AG04449 (cell line): ENCODE measurements at regions not wholly inside any gene's neighbourhood (a gene's known extent, or its start where the extent isn't known, plus 50 kb on each side); places are given as distances from the start of the nearest gene placed in this dataset.

ENCODE experiments used
- CTCF ChIA-PET: fragments of 350-600 bp; formaldehyde crosslinking; extraction: SDS; loops from one replicate; lab custom pipeline; 2021; ENCODE audit warnings: antibody characterized with exemption; lab: Yijun Ruan, JAX
- POLR2A ChIA-PET: fragments of 400-600, 350-600 bp; formaldehyde crosslinking; extraction: SDS; loops from one replicate; lab custom pipeline; 2020; ENCODE audit warnings: antibody characterized with exemption, inconsistent platforms; lab: Yijun Ruan, JAX
- DNase-seq: peaks from one replicate; pipeline ENCODE4 v3.0.0-alpha.2; 2010; ENCODE audit warnings: low read depth, low spot score
- H3K4me3 ChIP-seq: 2 replicates; pipeline ENCODE4 v1.5.1; 2011; ENCODE audit warnings: low read depth, mild to moderate bottlenecking, control low read depth, low read length
- TF ChIP-seq, protein P1 (sequence below): IDR thresholded peaks from one replicate; pipeline ENCODE4 v1.5.1; 2011; ENCODE audit warnings: mild to moderate bottlenecking, moderate library complexity, low read length, control low read depth, inconsistent platforms; ENCODE audit not compliant: insufficient read depth; ENCODE audit errors: missing control alignments

DNA sequence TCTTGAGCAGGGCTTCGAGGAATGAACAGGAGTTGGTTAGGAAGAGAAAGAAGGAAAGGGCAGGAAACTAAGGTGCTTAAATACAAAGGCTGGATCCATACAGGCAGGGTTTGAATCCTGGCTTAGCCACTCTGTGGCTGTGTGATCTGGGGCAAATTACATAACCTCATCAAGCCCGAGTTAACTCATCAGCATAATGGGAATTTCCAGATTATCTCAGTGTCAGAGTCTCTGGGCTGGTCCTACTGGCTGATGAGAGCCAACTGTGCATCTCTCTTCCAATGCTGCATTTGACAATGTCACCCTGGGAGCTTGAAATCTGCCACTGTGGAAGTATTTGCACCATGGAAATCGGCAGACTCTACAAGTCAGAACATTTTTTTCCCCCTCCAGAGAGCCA is 83.8 kb upstream of the SLC6A6 start:
- H3K4me3 ChIP-seq = no peak overlapping the region
- no peak for DNase-seq
- ChIA-PET CTCF (no interaction called here), POLR2A (no interaction called here)
- TF ChIP-seq, protein P1, sequence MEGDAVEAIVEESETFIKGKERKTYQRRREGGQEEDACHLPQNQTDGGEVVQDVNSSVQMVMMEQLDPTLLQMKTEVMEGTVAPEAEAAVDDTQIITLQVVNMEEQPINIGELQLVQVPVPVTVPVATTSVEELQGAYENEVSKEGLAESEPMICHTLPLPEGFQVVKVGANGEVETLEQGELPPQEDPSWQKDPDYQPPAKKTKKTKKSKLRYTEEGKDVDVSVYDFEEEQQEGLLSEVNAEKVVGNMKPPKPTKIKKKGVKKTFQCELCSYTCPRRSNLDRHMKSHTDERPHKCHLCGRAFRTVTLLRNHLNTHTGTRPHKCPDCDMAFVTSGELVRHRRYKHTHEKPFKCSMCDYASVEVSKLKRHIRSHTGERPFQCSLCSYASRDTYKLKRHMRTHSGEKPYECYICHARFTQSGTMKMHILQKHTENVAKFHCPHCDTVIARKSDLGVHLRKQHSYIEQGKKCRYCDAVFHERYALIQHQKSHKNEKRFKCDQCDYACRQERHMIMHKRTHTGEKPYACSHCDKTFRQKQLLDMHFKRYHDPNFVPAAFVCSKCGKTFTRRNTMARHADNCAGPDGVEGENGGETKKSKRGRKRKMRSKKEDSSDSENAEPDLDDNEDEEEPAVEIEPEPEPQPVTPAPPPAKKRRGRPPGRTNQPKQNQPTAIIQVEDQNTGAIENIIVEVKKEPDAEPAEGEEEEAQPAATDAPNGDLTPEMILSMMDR = no peak

DNA sequence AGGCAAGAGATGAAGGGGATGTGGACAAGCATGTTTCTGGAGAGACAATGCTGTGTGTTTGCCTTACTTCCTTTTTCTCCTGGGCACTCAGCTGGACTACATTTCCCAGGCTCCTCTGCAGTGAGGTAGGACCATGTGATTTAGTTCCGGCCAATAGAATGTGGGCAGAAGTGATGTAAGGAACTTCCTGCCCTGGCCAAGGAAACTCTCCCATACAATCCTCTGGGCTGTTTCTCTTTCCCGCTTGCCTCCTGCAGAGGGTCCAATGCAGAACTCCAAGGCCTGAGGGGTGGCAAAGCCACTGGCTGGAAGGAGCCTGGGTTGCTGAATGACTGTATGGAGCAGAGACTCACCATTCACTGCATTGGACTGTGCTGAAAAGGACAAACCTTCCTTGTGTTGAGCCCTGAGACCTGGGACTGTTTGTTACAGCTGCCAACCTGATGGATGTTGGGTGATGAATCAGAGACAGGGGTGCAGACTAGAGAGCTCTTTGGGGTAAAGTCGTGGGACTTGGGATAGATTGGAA is 82.7 kb upstream of the SLC6A6 start:
- POLR2A ChIA-PET = no interaction called here
- DNase-seq = no peak
- TF ChIP-seq, protein P1 = no peak
- H3K4me3 ChIP-seq = peak overlapping the region; percentile 27
- CTCF ChIA-PET = no interaction called here

DNA sequence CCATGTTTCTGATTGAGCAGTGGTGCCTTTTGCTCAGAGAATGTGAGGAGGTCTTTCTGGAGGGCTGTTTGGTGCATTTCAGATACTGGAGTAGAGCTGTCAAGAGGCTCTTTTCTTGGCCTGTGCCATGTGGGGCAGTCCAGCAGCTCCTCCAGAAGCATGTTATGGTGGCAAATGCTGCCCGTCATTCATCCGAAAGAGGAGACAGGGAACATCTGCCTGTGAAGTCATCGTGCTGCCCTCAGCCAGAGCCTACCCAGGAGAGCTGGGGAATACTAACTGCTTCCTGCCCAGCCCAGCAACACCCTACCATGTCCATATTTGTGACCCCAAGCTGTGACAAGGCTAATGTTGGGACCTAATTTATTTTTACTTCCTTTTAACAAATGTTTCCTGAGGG is 82.2 kb upstream of the SLC6A6 start:
- ChIA-PET POLR2A (no interaction called here), CTCF (no interaction called here)
- TF ChIP-seq, protein P1 = no peak
- no peak for DNase-seq
- H3K4me3 ChIP-seq = no peak overlapping the region; the same call in 1 of the 2 replicates

DNA sequence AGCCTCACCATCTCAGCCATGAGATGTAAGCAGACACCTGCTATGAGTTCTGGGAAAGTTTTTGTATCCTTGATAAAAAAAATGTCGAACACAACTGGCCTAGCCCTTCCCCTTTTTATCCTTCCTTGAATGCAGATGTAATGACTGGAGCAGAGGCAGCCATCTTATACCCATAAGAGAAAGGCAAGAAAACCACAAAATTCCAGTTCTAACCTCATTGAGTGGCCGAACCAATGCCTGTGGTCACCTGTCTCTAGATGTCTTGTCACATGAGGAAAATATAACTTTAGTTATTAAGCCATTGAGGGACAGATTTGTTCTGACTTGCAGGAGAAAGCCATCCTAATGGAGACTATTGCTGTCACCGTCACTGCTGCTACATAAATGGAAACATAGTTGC is 80.4 kb upstream of the SLC6A6 start:
- H3K4me3 ChIP-seq = no peak overlapping the region
- CTCF ChIA-PET = interaction anchor here (1.8 kb wide), 1 partner anchor 118 kb away, joined by 7 read pairs; no protein-coding TSS in a partner anchor
- DNase-seq = no peak
- POLR2A ChIA-PET = no interaction called here
- TF ChIP-seq, protein P1 = no peak

DNA sequence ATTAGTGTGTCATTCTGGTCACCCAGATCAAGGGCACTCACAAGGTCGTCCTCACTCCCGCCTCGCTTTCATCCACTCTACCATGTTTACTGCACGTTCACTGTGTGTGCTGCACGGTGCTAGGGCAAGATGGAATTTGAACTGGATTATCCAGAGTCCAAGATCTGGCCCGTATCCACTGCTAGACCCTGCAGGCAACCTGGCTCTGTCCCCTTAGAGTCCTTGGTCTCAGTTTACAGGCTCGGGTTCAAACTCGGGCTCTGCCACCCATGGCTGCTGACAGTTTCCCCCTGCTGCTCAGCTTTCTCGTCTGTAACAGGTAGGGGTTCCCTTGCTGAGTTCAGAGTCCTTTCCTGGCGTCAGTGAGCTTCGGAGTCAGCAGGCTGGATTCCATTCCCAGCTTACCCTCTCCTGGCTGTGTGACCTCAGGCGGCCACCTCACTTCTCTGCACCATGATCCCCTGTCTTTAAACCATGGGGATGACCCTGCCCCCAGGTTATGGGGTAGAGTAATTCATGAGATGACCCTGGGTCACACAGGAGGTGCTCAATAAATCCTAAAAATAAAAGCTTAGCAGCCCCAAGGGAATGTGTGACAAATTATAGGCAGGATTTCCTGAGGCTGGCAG is 79.6 kb upstream of the SLC6A6 start:
- DNase-seq = no peak
- CTCF ChIA-PET = interaction anchor here (1.5 to 1.8 kb wide), 2 partner anchors 119 to 226 kb away, joined by 4 to 7 read pairs; no protein-coding TSS in a partner anchor
- TF ChIP-seq, protein P1 = no peak
- POLR2A ChIA-PET = no interaction called here
- no peak overlapping the region for H3K4me3 ChIP-seq

DNA sequence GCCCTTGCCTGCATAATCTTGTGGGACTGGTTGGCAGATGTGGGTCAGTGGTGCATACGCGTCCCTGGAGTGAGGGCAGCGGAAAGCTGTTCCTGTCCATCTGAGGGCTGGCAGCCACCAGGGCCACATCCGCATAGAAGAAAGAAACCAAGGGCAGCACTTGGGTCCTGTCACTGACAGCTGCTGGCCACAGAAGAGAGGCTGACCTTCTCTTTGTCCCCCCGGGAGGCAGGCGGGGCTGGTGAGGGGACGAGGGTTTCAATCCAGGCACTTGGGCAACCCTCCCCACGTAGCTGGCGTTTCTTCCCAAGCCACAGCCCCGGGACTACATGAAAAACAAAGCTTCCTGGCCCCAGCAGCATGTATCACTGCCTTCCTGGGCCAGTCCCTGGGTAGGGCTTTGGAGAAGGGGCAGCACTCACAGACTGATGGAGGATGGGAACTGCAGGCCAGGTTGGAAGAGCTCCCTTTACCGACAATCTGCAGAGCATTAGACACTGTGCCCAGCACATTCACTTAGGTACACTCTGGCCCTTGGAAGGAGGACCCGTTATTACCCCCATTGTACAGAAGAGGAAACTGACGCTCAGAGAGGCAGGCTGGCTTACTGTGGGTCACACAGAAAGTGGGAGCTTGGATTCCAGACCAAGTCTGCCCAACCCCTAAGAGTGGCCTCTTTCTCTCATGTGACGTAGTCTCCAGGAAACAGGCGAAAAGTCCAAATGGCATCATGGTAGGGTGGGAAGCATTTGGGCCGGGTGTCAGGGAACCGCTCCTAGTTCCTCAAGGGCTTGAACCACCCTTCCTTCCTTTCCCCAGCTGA is 78.8 kb upstream of the SLC6A6 start:
- ChIA-PET CTCF (interaction anchor here (0.7 to 1.8 kb wide), 4 partner anchors 120 to 225 kb away, joined by 4 to 7 read pairs (median 5); no protein-coding TSS in a partner anchor), POLR2A (no interaction called here)
- TF ChIP-seq, protein P1 = no peak

More for the DNA sequence above, 78.8 kb upstream of the SLC6A6 start:
- DNase-seq = no peak
- H3K4me3 ChIP-seq = no peak overlapping the region
